ENCODE measurements at regions not wholly inside any gene's neighbourhood (a gene's known extent, or its start where the extent isn't known, plus 50 kb on each side); places are given as distances from the start of the nearest gene placed in this dataset.

DNA sequence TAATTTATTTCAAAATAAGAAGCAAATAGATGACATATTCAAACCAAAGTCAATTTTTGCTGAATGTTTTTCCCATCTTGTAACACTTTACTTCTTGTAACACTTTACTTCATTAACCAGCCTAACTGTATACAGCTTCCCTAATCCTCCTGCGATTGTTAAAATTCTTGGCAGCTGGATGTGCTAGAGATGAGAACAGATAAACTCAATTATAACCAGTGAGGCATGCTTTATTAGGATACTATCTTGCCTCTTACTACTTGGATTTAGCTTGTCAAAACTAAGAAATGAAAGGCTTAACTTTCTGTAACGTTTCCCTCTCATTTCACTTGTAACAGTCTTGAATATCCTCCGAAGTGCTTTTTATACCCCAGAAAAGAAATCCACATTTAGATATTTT lies 94.1 kb upstream of the BMP5 start (continued):
- TF ChIP-seq FOSL1 (IDR thresholded peaks at IDR 0.05; ENCODE audit: insufficient read depth, low read depth, low read length) = no peak
- no peak for TF ChIP-seq HDAC6 (IDR thresholded peaks at IDR 0.05; ENCODE audit: low read depth, low read length)
- no peak for TF ChIP-seq EZH2 (IDR thresholded peaks at IDR 0.05; ENCODE audit: low read depth, low read length, severe bottlenecking)
